GM12878 (cell line): ENCODE measurements at regions not wholly inside any gene's neighbourhood (a gene's known extent, or its start where the extent isn't known, plus 50 kb on each side); places are given as distances from the start of the nearest gene placed in this dataset.

Source experiments
- ATAC-seq: fragments of 200-7000 bp; cut with Tn5 transposase; 3 replicates; pipeline ENCODE4 v1.9.1; 2020; ENCODE audit warnings: mild to moderate bottlenecking, moderate library complexity
- BruUV-seq: library from RNA; stranded (reverse); fragments of 400-500 nt; replicated peaks from 2 replicates; lab custom pipeline; 2021; lab: Mats Ljungman, UMichigan
- CTCF ChIA-PET: fragments of 300-600 bp; sonication (Branson Sonifier 250); formaldehyde crosslinking; extraction: SDS; loops from one replicate; lab custom pipeline; 2021; ENCODE audit warnings: inconsistent platforms; lab: Yijun Ruan, JAX
- POLR2A ChIA-PET: fragments of 350-600 bp; formaldehyde crosslinking; extraction: SDS; loops from one replicate; lab custom pipeline; 2021; ENCODE audit warnings: inconsistent platforms; lab: Charles Lee
- RAD21 ChIA-PET: fragments of 300-600 bp; sonication (Branson Sonifier 250); formaldehyde crosslinking; loops from one replicate; lab custom pipeline; 2023; ENCODE audit warnings: antibody characterized with exemption; ENCODE audit not compliant: unreplicated experiment; lab: Charles Lee
- SMC1A ChIA-PET: fragments of 300-600 bp; sonication (Branson Sonifier 250); formaldehyde crosslinking; loops from one replicate; lab custom pipeline; 2023; ENCODE audit not compliant: unreplicated experiment, uncharacterized antibody; lab: Charles Lee
- DNase-seq: peaks from one replicate; pipeline ENCODE4 v3.0.0-alpha.2; 2011; ENCODE audit warnings: low read depth, low spot score
- FAIRE-seq: peaks from 3 replicates; lab custom pipeline; 2011; peaks lifted over from hg19 to GRCh38; lab: Jason Lieb, UNC
- H2AFZ ChIP-seq: 2 replicates; pipeline ENCODE4 v1.6.0; 2011; ENCODE audit warnings: low read depth, low read length, control low read depth; ENCODE audit not compliant: control insufficient read depth
- H3K27ac ChIP-seq: 2 replicates; pipeline ENCODE4 v1.5.1; 2011; ENCODE audit warnings: control low read depth; ENCODE audit not compliant: control insufficient read depth, insufficient read depth
- H3K27me3 ChIP-seq, 2 experiments: replicated peaks in 1 of 2; 2 replicates each; pipeline versions ENCODE4 v1.6.0 to v1.6.1; 2011; ENCODE audit warnings: low read length in 1 of 2; ENCODE audit not compliant: control insufficient read depth in 2 of 2, insufficient read depth in 2 of 2
- H3K36me3 ChIP-seq, 2 experiments: 2 replicates each; pipeline ENCODE4 v1.5.1; 2011; ENCODE audit warnings: low read length in 1 of 2; ENCODE audit not compliant: control insufficient read depth in 2 of 2, insufficient read depth in 2 of 2
- H3K4me1 ChIP-seq: 2 replicates; pipeline ENCODE4 v1.6.1; 2011; ENCODE audit warnings: mild to moderate bottlenecking, low read length, moderate library complexity, mixed read lengths; ENCODE audit not compliant: control insufficient read depth, insufficient read depth
- H3K4me2 ChIP-seq: 2 replicates; pipeline ENCODE4 v1.6.0; 2011; ENCODE audit warnings: control low read depth; ENCODE audit not compliant: control insufficient read depth, insufficient read depth
- H3K4me3 ChIP-seq: fragments of 200-600 bp; sonication (generic); 2 replicates; pipeline ENCODE4 v1.5.1; 2016
- H3K79me2 ChIP-seq: 2 replicates; pipeline ENCODE4 v1.6.0; 2011; ENCODE audit warnings: low read length; ENCODE audit not compliant: control insufficient read depth, insufficient read depth
- H3K9ac ChIP-seq: 2 replicates; pipeline ENCODE4 v1.8.0; 2011; ENCODE audit warnings: low read length, control low read depth, mixed read lengths; ENCODE audit not compliant: control insufficient read depth, insufficient read depth
- H3K9me3 ChIP-seq: replicated peaks from 3 replicates; pipeline ENCODE4 v1.5.1; 2011; ENCODE audit warnings: mild to moderate bottlenecking, low read length; ENCODE audit not compliant: control insufficient read depth, insufficient read depth
- H4K20me1 ChIP-seq: 2 replicates; pipeline ENCODE4 v1.6.0; 2011; ENCODE audit not compliant: control insufficient read depth, insufficient read depth
- CREB1 ChIP-seq: IDR thresholded peaks from 2 replicates; pipeline ENCODE4 v1.6.1; 2012; ENCODE audit warnings: low read depth, mild to moderate bottlenecking, inconsistent platforms
- LARP7 ChIP-seq: fragments of 450-650 bp; IDR thresholded peaks from 2 replicates; pipeline ENCODE4 v1.6.1; 2017; ENCODE audit warnings: mild to moderate bottlenecking
- POLR2A ChIP-seq: IDR thresholded peaks from 2 replicates; pipeline ENCODE4 v1.6.1; 2011; ENCODE audit warnings: low read depth, mild to moderate bottlenecking, low read length
- USF1 ChIP-seq: IDR thresholded peaks from 2 replicates; pipeline ENCODE4 v1.6.1; 2011; ENCODE audit warnings: borderline replicate concordance, low read depth, mild to moderate bottlenecking, moderate library complexity, mixed read lengths, low read length; ENCODE audit not compliant: insufficient read depth; ENCODE audit errors: extremely low read length
- ZNF384 ChIP-seq: IDR thresholded peaks from 2 replicates; pipeline ENCODE4 v1.6.1; 2012; ENCODE audit warnings: low read depth, mild to moderate bottlenecking, low read length, improper control_type of control experiment, borderline replicate concordance
- ZZZ3 ChIP-seq: IDR thresholded peaks from 2 replicates; pipeline ENCODE4 v1.6.1; 2011; ENCODE audit warnings: low read depth; ENCODE audit not compliant: control insufficient read depth, insufficient read length
- WGBS: methylation state at CpG from one replicate; pipeline ENCODE4 v1.1.6; 2016; ENCODE audit warnings: low lambda C conversion rate; ENCODE audit not compliant: insufficient replicate concordance, insufficient coverage; ENCODE audit errors: missing lambda C conversion rate; 5-methylcytosine and 5-hydroxymethylcytosine counted together
- in situ Hi-C: fragments of 300-500 bp; cut with MboI; formaldehyde crosslinking; loops from 9 replicates; pipeline ENCODE4 v1.14.3; 2018; ENCODE audit warnings: mixed read lengths
- intact Hi-C: fragments of 100-400 bp; cut with micrococcal nuclease; formaldehyde crosslinking; loops from one replicate; pipeline ENCODE4 v1.14.2; 2022; ENCODE audit not compliant: unreplicated experiment
- TF ChIP-seq, protein P1 (sequence below): fragments of 450-650 bp; formaldehyde crosslinking; IDR thresholded peaks from 2 replicates; pipeline ENCODE4 v1.5.0; 2022; ENCODE audit warnings: mild to moderate bottlenecking, missing genetic modification characterization

DNA sequence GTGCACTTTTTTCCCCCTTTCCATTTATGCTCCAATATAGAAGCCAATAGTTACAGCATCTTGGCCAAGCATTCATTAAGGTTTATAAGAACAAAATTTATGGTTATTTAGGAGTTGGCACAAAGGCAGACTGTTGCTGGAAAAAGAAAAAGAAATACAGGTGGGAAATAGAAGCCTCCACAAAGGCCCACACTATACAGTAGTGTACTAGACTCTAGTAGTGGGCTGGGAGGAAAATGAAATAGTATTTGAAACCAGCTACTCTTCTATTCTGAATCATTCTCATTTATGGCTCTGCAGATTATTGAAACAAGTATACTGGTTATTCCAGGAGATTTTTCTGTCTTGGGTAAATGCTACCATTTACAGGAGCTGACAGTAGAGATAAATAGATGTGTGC is 80.9 kb upstream of the CDK6 start:
- no peak for ATAC-seq
- in situ Hi-C loops = no loop called here
- H3K4me1 ChIP-seq = no peaks in the 10 kb centered on the region
- RAD21 ChIA-PET = no interaction called here
- no peak overlapping the region for H3K4me2 ChIP-seq
- H3K79me2 ChIP-seq = no peaks in the 10 kb centered on the region
- POLR2A ChIA-PET = no interaction called here
- no peak for DNase-seq
- H4K20me1 ChIP-seq = no peaks in the 10 kb centered on the region
- H3K27ac ChIP-seq = no peak overlapping the region
- H3K36me3 ChIP-seq = no peaks in the 10 kb centered on the region
- CTCF ChIA-PET = no interaction called here
- H3K9ac ChIP-seq = no peak overlapping the region
- no TSS peak for BruUV-seq
- intact Hi-C loops = no loop called here
- H2AFZ ChIP-seq = no peak overlapping the region
- H3K9me3 ChIP-seq = no peaks in the 10 kb centered on the region
- no peak overlapping the region for H3K4me3 ChIP-seq
- TF ChIP-seq LARP7 (no peak), ZZZ3 (no peak), POLR2A (no peak), CREB1 (no peak)
- TF ChIP-seq, protein P1, sequence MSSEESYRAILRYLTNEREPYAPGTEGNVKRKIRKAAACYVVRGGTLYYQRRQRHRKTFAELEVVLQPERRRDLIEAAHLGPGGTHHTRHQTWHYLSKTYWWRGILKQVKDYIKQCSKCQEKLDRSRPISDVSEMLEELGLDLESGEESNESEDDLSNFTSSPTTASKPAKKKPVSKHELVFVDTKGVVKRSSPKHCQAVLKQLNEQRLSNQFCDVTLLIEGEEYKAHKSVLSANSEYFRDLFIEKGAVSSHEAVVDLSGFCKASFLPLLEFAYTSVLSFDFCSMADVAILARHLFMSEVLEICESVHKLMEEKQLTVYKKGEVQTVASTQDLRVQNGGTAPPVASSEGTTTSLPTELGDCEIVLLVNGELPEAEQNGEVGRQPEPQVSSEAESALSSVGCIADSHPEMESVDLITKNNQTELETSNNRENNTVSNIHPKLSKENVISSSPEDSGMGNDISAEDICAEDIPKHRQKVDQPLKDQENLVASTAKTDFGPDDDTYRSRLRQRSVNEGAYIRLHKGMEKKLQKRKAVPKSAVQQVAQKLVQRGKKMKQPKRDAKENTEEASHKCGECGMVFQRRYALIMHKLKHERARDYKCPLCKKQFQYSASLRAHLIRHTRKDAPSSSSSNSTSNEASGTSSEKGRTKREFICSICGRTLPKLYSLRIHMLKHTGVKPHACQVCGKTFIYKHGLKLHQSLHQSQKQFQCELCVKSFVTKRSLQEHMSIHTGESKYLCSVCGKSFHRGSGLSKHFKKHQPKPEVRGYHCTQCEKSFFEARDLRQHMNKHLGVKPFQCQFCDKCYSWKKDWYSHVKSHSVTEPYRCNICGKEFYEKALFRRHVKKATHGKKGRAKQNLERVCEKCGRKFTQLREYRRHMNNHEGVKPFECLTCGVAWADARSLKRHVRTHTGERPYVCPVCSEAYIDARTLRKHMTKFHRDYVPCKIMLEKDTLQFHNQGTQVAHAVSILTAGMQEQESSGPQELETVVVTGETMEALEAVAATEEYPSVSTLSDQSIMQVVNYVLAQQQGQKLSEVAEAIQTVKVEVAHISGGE = no peak
- SMC1A ChIA-PET = no interaction called here
- H3K27me3 ChIP-seq = no peaks in the 10 kb centered on the region
- FAIRE-seq = no peak

- RAD21 ChIA-PET = no interaction called here
- in situ Hi-C loops = no loop called here
- Histone ChIP-seq H3K27ac (no peak overlapping the region), H2AFZ (no peak overlapping the region), H3K9ac (no peak overlapping the region), H3K9me3 (no peaks in the 10 kb centered on the region), H3K4me3 (no peak overlapping the region), H3K27me3 (no peaks in the 10 kb centered on the region), H4K20me1 (no peaks in the 10 kb centered on the region), H3K4me2 (no peak overlapping the region), H3K36me3 (no peaks in the 10 kb centered on the region)
- CTCF ChIA-PET = no interaction called here
- 72% methylated on average over 3 of the region's 3 CpGs for WGBS
- intact Hi-C loops = no loop called here
- no TSS peak for BruUV-seq
- TF ChIP-seq USF1 = no peak
- TF ChIP-seq ZNF384 = no peak
- TF ChIP-seq, all 136 proteins: peak for 0
- no peaks in the 10 kb centered on the region for H3K4me1 ChIP-seq
- no peaks in the 10 kb centered on the region for H3K79me2 ChIP-seq
- FAIRE-seq = no peak
- no peak for DNase-seq
- SMC1A ChIA-PET = no interaction called here
- no peak for ATAC-seq
- POLR2A ChIA-PET = no interaction called here
Measured at GRCh38 chr7:92916770-92917224, 80.4 kb upstream of the CDK6 start.
